Right hindlimb (tissue), 1 donor: ENCODE measurements at regions not wholly inside any gene's neighbourhood (a gene's known extent, or its start where the extent isn't known, plus 50 kb on each side); places are given as distances from the start of the nearest gene placed in this dataset.

ENCODE experiments used
- DNase-seq: peaks from one replicate; pipeline ENCODE4 v3.0.0-alpha.2; 2018

GRCh38 chr2:128640166-128640844 is 321.6 kb upstream of the HS6ST1 start:
- DNase-seq, result no peak

- DNase-seq, result no peak
Observed at GRCh38 chr2:128640845-128641360, 322.2 kb upstream of the HS6ST1 start.

- DNase-seq, result no peak
Observed at GRCh38 chr2:128641421-128642080, 322.9 kb upstream of the HS6ST1 start.

GRCh38 chr2:128642316-128642715 is 323.6 kb upstream of the HS6ST1 start:
- no peak for DNase-seq

GRCh38 chr2:128642821-128643220 is 324.2 kb upstream of the HS6ST1 start:
- no peak for DNase-seq

- DNase-seq, result no peak
Observed at GRCh38 chr2:128643221-128644065, 324.8 kb upstream of the HS6ST1 start.

GRCh38 chr2:128644156-128644555 is 325.5 kb upstream of the HS6ST1 start:
- DNase-seq, result no peak

- DNase-seq, result no peak
Observed at GRCh38 chr2:128644718-128645256, 326.1 kb upstream of the HS6ST1 start.

- DNase-seq, result no peak
Observed at GRCh38 chr2:128645631-128646030, 327.0 kb upstream of the HS6ST1 start.

GRCh38 chr2:128646091-128646490 is 327.4 kb upstream of the HS6ST1 start:
- DNase-seq, result no peak

- no peak for DNase-seq
Observed at GRCh38 chr2:128646691-128647090, 328.0 kb upstream of the HS6ST1 start.

- no peak for DNase-seq
Observed at GRCh38 chr2:128651000-128651399, 332.3 kb upstream of the HS6ST1 start.

- no peak for DNase-seq
Observed at GRCh38 chr2:128654408-128654807, 335.7 kb upstream of the HS6ST1 start.

- no peak for DNase-seq
Observed at GRCh38 chr2:128660836-128661235, 342.2 kb upstream of the HS6ST1 start.

GRCh38 chr2:128661311-128661710 is 342.6 kb upstream of the HS6ST1 start:
- DNase-seq, result no peak

GRCh38 chr2:128662051-128662471 is 343.4 kb upstream of the HS6ST1 start:
- no peak for DNase-seq

- DNase-seq, result no peak
Observed at GRCh38 chr2:128663371-128664050, 344.8 kb upstream of the HS6ST1 start.

- no peak for DNase-seq
Observed at GRCh38 chr2:128664499-128664971, 345.9 kb upstream of the HS6ST1 start.

GRCh38 chr2:128665113-128665512 is 346.4 kb upstream of the HS6ST1 start:
- DNase-seq, result no peak

GRCh38 chr2:128666596-128666995 is 347.9 kb upstream of the HS6ST1 start:
- no peak for DNase-seq

GRCh38 chr2:128667391-128667790 is 348.7 kb upstream of the HS6ST1 start:
- no peak for DNase-seq

GRCh38 chr2:128668946-128669345 is 350.3 kb upstream of the HS6ST1 start:
- DNase-seq, result no peak
